HG03039 (cell line): ENCODE measurements at regions not wholly inside any gene's neighbourhood (a gene's known extent, or its start where the extent isn't known, plus 50 kb on each side); places are given as distances from the start of the nearest gene placed in this dataset.
"Not testable (repeated sequence)": the region's sequence is repeated elsewhere in the genome, so short reads cannot be mapped to it uniquely, and the experiment has no call there.

Experiments used
- ATAC-seq: cut with Tn5 transposase; IDR thresholded peaks from one replicate; pipeline ENCODE4 v1.9.1; 2021; ENCODE audit warnings: mild to moderate bottlenecking, moderate library complexity; ENCODE audit not compliant: unreplicated experiment

GRCh38 chr6:28621268-28621667, 95.6 kb downstream of the GPX5 start:
- not testable (repeated sequence) for ATAC-seq

- ATAC-seq: not testable (repeated sequence)
Measured at GRCh38 chr6:28623242-28623641, 97.6 kb downstream of the GPX5 start.

GRCh38 chr6:28626386-28626785, 100.7 kb downstream of the GPX5 start:
- not testable (repeated sequence) for ATAC-seq

- no peak for ATAC-seq
Measured at GRCh38 chr6:28632326-28632851, 106.7 kb downstream of the GPX5 start.

GRCh38 chr6:28633445-28634215, 107.9 kb downstream of the GPX5 start:
- no peak for ATAC-seq

- ATAC-seq: no peak
Measured at GRCh38 chr6:28634411-28634760, 108.7 kb downstream of the GPX5 start.

GRCh38 chr6:28634761-28635546, 109.3 kb downstream of the GPX5 start:
- ATAC-seq: no peak

GRCh38 chr6:28635547-28636158, 110.0 kb downstream of the GPX5 start:
- ATAC-seq: no peak

- ATAC-seq: no peak
Measured at GRCh38 chr6:28638787-28639430, 113.2 kb downstream of the GPX5 start.

- ATAC-seq: not testable (repeated sequence)
Measured at GRCh38 chr6:28639445-28640290, 114.0 kb downstream of the GPX5 start.

- no peak for ATAC-seq
Measured at GRCh38 chr6:28643017-28643740, 117.5 kb downstream of the GPX5 start.

GRCh38 chr6:28646650-28647049, 121.0 kb downstream of the GPX5 start:
- ATAC-seq: no peak

GRCh38 chr6:28648035-28648877, 122.6 kb downstream of the GPX5 start:
- no peak for ATAC-seq

GRCh38 chr6:28648878-28649375, 123.2 kb downstream of the GPX5 start:
- ATAC-seq: no peak

GRCh38 chr6:28651161-28651560, 125.5 kb downstream of the GPX5 start:
- no peak for ATAC-seq

- ATAC-seq: no peak
Measured at GRCh38 chr6:28653876-28654275, 128.2 kb downstream of the GPX5 start.

- ATAC-seq: no peak
Measured at GRCh38 chr6:28655164-28655563, 129.5 kb downstream of the GPX5 start.

- no peak for ATAC-seq
Measured at GRCh38 chr6:28656715-28657114, 131.0 kb downstream of the GPX5 start.
